ENCODE measurements at regions not wholly inside any gene's neighbourhood (a gene's known extent, or its start where the extent isn't known, plus 50 kb on each side); places are given as distances from the start of the nearest gene placed in this dataset.

DNA sequence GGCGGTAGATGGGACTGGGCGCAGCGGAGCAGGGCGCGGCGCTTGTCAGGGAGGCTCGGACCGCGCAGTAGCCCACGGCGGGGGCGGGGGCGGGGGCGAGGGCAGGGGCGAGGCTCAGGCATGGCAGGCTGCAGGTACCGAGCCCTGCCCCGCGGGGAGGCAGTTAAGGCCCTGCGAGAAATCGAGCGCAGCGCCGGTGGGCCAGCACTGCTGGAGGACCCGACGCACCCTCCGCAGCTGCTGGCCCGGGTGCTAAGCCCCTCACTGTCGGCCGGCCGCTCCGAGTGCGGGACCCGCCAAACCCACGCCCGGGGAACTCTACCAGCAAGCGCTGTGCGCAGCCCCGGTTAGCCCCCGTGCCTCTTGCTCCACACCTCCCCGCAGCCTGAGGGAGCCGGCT is 90.2 kb upstream of the RPL38 start:
- ATAC-seq (no peak), DNase-seq (no peak)
- 96 to 97% methylated on average over 36 to 41 of the region's 41 CpGs for WGBS, 2 donors
- no peak overlapping the region for H3K27ac ChIP-seq
- no peaks in the 10 kb centered on the region for H3K36me3 ChIP-seq
- TF ChIP-seq, protein P1, sequence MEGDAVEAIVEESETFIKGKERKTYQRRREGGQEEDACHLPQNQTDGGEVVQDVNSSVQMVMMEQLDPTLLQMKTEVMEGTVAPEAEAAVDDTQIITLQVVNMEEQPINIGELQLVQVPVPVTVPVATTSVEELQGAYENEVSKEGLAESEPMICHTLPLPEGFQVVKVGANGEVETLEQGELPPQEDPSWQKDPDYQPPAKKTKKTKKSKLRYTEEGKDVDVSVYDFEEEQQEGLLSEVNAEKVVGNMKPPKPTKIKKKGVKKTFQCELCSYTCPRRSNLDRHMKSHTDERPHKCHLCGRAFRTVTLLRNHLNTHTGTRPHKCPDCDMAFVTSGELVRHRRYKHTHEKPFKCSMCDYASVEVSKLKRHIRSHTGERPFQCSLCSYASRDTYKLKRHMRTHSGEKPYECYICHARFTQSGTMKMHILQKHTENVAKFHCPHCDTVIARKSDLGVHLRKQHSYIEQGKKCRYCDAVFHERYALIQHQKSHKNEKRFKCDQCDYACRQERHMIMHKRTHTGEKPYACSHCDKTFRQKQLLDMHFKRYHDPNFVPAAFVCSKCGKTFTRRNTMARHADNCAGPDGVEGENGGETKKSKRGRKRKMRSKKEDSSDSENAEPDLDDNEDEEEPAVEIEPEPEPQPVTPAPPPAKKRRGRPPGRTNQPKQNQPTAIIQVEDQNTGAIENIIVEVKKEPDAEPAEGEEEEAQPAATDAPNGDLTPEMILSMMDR (IDR thresholded peaks at IDR 0.05) = no peak
- intact Hi-C loops (cut with DNase I) = no loop called here
- peaks cover 0 to 89% (median 55%) of the 10 kb centered on the region in 7 donors for H3K27me3 ChIP-seq
- H3K4me1 ChIP-seq = no peaks in the 10 kb centered on the region
- H3K4me3 ChIP-seq = no peak overlapping the region
- H3K9me3 ChIP-seq = no peaks in the 10 kb centered on the region

DNA sequence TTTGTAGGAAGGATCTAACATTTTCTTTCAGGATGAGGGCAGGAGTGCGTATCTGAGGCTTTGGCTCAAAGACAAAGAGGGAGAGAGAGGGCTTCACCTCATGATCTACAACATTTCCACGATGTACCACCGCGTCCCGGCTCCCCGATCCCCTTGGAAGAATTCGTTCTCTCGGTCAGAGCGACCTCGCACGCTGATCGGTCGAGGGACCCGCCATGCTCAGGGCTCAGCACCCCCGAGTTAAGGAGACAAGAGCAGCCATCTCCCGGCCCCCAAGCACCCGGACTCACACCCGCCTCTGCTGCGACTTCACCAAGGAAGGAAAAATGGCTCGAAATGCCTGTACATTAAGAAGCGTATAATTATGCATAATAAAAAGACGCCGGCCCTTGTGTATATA is 89.5 kb upstream of the RPL38 start:
- DNase-seq (no peak), ATAC-seq (no peak)
- H3K4me1 ChIP-seq = no peaks in the 10 kb centered on the region
- intact Hi-C loops (cut with DNase I) = no loop called here
- H3K27me3 ChIP-seq = peaks cover 0 to 89% (median 49%) of the 10 kb centered on the region in 7 donors
- no peaks in the 10 kb centered on the region for H3K9me3 ChIP-seq
- H3K4me3 ChIP-seq = no peak overlapping the region
- WGBS, 2 donors = 88 to 93% methylated on average over 23 of the region's 23 CpGs
- no peaks in the 10 kb centered on the region for H3K36me3 ChIP-seq
- no peak overlapping the region for H3K27ac ChIP-seq
- TF ChIP-seq, protein P1 (IDR thresholded peaks at IDR 0.05) = no peak

DNA sequence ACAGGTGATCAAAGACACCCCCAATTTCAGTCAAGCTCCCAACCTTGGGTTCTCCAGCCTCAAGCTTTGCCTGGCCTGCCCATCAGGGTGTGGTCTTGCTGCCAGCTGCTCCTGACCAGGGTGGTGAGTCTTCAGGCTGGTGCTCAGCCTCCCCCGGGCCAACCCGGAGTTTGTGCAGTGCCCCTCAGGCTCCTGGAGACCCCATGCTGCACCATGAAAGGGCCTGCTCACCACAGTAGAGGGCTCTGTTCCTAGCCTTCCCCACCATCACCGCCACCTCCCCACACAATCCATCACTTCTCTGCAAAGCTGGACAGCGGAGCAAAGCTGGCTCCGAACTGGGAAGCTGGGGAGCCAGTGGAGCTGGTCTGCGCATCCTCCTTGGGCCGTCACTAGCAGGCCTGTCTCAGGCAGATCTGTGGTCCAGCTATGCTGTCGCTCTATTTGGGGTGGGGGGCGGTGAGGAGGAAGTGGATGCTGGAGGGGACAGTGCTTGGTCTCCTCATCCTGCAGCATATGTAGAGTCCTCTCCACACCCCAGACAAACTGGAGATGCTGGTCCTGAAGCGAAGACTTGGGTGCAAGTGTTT is 88.5 kb upstream of the RPL38 start:
- no peak for DNase-seq
- H3K36me3 ChIP-seq = no peaks in the 10 kb centered on the region
- no peak overlapping the region for H3K4me3 ChIP-seq
- intact Hi-C loops (cut with DNase I) = no loop called here
- no peak overlapping the region for H3K27ac ChIP-seq
- no peaks in the 10 kb centered on the region for H3K4me1 ChIP-seq
- 80 to 84% methylated on average over 10 of the region's 10 CpGs for WGBS, 2 donors
- peaks cover 0 to 89% (median 46%) of the 10 kb centered on the region in 7 donors for H3K27me3 ChIP-seq
- H3K9me3 ChIP-seq = no peaks in the 10 kb centered on the region
- ATAC-seq = no peak
- TF ChIP-seq, protein P1 (IDR thresholded peaks at IDR 0.05) = no peak

DNA sequence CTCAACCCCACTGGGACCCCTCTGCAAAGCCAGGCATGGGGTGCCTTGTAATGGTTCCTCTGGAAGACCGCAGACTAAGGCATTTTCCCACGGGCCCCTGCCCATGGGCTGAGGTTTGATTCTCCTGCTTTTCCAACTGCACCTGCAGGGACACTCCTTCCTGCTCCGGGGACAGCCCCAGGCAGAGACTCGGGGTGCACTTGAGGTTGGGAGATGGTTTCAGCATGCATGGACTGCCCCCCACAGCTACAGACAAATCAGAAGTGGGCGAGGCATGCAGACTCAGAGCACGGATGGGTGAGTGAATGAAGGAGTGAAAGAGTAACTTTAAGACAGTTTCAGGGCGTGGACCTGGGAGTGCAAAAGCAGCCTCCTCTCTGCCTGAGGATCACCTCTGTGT is 87.9 kb upstream of the RPL38 start:
- DNase-seq (no peak), ATAC-seq (no peak)
- WGBS, 2 donors = 63 to 67% methylated on average over 7 of the region's 7 CpGs
- peaks cover 0 to 89% (median 40%) of the 10 kb centered on the region in 7 donors for H3K27me3 ChIP-seq
- no peak overlapping the region for H3K4me3 ChIP-seq
- no peak overlapping the region for H3K27ac ChIP-seq
- no peaks in the 10 kb centered on the region for H3K36me3 ChIP-seq
- H3K9me3 ChIP-seq = no peaks in the 10 kb centered on the region
- TF ChIP-seq, protein P1 (IDR thresholded peaks at IDR 0.05) = no peak
- intact Hi-C loops (cut with DNase I) = no loop called here
- no peaks in the 10 kb centered on the region for H3K4me1 ChIP-seq
